Nucleus accumbens (tissue), 56 donors: ENCODE measurements at regions not wholly inside any gene's neighbourhood (a gene's known extent, or its start where the extent isn't known, plus 50 kb on each side); places are given as distances from the start of the nearest gene placed in this dataset.

Experiments used
- DNase-seq, 56 donors: peaks; one replicate each; lab custom pipeline; 2025; lab: John Stamatoyannopoulos, UW

DNA sequence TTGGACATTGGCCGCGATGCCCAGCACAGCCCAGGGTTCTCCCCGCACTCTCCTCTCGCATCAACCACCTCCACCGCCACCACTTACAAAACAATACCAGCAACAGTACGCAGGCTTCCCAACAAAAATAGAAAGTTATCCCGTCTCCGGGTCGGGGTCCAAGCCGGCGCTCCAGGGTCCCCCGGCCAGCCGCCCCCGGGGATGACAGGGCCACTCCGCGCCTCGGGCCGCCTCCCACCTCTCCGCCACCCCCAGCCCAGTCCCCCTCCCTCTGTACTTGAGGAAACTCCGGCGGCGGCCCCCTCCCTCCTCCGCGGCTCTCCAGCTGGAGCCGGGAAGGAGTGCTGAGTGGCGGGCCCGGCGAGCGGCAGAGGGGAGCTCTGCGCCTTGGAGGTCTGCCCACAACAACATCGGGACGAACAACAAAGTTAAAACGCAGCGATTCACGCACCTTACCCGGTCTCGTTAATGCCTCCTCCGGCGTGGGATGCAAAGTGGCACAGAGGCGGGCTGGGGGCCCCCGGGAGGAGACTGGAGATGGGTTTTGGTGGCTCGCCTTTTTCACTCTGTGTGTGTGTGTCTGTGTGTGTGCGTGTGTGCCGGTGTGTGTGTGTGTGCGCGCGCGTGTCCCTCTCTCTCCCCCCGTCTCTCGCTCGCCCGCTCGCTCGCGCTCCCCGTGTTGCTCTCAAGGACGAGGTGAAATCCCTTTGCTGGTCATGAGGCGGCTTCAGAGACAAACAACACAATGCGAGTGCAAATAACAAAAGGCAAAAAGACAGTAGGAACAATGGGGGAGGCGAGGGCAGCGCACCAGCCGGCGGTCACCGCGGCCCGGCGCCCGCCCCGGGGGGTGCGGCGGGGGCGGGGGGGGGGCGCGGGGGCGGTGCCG, 386.8 kb downstream of the BCAT1 start:
- peak in 42 of 56 donors; percentile 24 to 73 (median 49) for DNase-seq

DNA sequence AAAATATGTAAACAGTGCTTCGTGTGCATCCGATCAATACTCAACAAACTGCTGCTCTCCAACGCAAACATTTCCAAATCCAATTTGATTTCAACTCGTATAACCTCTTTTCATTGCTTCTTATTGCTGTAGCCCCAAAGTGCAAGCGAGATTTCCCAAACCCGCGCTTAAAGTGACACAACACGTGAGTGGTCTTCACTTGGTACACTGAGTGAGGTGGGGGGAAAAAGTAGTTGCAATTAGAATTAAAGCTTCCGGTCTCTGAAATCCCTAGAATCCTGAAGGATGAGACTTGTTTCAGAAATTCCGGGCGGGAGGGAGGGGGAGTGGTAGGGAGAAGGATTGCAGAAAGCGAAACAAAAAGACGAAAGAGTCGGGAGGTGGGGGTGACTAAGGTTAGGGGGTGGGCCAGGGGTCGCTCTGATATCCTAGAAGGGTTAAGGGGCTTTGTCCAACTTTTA, 387.5 kb downstream of the BCAT1 start:
- DNase-seq, result peak in 2 of 56 donors; percentile 32 to 45

DNA sequence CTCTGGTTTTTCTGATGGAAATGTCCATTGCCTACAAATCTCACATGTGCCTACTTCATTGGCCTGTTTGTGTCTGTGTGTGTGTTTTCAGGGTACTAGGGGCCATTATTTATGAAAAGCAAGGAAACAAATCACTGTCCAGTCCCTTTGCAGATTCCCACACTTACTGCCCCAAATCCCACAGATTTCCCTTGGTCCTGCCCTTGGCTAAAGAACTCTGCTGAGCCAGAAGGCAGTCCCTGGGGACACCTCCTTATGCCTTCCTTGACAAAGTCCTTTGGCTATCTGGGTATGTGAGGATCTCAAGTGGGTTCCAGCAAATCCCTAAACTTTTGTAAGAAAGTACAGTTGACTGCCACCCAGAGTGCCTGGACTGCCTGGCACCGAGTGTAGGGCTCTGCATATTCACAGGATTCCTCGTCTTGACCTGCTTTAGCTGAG, 388.1 kb downstream of the BCAT1 start:
- DNase-seq, result peak in 1 of 56 donors; percentile 14

DNA sequence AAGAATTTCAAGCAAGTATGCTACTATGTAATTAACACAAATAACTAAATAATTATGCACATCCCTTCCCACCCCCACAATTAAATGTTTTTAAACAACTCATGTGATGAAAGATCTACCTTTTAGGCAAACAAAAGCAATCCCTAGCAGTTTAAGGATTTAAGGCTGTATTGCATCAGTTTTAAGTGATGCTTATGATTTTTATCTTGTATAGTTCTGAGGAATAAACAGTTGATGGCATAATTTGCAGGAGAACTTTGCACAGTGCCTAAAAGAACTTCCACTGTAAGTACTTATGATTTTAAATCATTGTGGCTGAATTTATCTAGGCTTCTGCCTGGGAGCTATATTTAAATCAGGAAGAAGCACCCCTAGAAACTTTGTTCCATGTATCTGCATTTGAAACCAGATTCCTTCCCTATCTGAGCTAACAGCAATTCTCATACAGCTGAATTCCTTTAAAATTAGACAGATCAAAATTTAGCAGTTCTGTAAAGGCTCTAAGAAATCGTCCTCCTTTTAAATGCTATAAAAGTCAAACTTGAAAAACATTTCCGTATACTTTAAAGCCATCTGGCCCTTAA, 388.6 kb downstream of the BCAT1 start:
- DNase-seq, result no peak

DNA sequence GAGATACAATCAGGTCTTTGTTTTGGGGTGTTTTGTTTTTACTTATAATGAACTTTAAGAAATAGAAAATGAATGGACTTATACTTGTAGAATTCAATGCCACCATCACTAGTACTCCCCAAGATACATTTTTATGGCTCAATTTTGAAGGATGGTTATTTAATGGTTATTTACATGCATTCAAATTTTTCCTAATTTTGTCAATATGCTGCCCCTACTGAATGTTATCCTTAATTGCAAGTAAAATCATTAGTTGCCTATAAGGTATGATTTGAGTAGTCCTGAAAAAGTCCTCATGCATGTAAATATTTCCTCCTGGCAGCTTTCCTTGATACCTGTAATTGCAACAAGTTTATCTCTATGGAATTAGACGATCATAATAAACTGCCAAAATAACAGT, 391.2 kb downstream of the BCAT1 start:
- DNase-seq, result no peak

DNA sequence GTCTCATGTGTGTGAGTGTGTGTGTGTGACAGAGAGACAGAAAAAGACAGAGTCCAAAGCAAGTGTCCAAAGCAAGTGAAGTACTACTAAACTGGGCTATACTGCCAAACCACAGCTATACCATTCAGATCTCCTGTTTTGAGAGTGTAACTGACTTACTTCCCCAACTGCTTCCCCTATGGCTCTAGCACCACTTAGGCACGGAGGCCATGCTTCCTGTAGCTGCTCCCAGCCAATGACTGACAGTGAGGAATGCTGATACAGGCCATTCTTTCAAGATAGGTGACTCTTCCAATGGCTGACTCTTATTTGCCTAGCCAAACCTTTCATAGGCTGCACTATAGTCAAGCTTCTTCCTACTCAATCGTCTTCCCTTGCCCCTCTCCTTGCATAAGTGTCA, 393.2 kb downstream of the BCAT1 start:
- no peak for DNase-seq

DNA sequence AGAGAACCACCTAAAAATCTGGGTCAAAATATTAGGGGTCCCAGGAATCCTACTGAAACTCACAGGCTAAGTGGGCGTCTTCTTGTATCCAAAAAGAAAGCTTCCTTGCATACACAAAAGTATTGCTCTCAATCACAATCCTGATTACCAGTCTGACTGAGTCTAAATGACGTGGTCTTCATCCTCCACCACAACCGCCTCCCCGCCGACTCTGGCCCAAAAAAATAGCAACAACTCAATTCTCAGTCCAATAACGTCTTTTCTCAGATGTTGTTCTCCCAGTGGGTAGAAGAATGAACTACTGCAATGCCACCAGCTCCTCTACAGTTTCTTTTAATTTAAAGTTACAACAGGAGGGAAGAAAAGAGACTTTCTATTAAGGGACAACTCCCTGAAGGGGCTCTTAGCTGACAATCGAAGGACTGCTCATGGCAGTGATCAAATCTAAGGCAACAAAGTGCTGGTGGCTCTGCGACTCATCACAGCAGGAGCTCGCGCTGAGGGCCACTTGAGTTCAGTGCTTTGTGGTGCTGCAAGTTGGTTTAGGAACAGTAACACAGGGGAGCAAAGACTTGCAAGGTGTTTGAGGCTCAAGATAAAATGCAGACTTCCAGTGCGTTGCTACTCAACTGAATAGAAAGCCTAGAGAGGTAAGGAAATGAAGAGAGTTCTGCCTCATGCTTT, 394.1 kb downstream of the BCAT1 start:
- DNase-seq, result peak in 6 of 56 donors; percentile 3 to 36 (median 28)

DNA sequence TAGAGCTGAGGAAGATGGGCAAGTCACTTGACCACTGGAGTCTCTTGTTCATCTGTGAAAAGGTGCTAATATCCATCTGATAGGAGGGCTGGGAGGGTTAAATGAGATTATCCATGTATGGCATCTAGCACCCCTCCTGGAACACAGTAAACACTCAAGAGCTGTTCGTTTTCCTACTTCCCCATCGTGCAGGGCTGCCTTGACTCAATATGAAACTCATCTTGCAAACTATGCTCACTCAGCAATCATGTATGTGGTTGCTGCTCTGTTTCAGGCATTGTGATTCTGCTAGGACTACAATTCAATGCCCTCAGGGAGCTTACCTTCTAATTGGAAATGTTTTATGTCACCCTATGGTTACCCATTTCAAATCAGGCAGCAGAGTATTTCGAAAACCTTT, 395.6 kb downstream of the BCAT1 start:
- no peak for DNase-seq

DNA sequence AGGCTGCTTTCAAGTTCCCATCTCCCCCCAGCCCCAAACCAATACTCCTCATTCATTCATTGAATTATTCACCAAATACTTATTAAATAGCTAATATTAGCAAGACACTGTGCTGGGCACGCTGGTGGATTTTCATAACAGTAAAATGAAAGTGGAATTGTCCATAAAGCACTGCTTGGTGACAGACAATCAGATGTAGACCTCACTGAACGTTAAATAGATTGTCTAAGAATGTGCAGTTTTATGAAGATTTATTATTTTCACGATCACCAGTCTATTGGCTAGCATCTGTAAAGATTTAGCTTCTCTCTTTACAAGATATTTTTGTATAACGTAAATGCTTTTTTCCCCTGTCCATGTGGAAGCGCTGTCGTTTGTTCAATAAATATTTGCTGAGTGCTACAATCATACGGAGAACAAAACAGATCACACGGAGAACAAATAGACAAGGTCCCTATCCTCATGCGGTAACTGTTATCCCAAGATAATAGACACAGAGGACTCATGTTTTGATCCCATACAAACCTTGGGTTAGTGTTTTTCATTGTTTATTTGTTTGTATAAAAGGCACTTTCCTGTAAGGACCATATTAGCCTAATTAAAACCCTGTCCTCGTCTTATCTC, 397.6 kb downstream of the BCAT1 start:
- no peak for DNase-seq

DNA sequence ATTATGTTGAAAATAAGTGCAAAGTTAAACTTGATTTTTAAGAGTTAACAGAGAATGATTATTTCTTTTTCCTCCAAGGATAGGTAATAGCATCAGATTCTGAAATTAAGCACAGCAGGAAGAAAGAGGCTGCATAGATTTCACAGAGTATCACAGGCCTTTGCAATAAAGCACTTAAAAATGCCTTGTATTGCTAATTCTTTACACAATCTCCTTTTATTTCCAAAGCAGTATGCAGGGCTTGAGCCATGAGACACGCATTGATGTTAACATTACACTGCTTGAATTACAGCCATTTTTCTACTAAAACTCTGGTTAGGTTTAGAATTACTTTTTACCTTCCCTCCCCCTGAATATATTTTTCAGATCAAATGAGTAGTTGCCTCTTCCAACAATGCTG, 398.3 kb downstream of the BCAT1 start:
- no peak for DNase-seq

DNA sequence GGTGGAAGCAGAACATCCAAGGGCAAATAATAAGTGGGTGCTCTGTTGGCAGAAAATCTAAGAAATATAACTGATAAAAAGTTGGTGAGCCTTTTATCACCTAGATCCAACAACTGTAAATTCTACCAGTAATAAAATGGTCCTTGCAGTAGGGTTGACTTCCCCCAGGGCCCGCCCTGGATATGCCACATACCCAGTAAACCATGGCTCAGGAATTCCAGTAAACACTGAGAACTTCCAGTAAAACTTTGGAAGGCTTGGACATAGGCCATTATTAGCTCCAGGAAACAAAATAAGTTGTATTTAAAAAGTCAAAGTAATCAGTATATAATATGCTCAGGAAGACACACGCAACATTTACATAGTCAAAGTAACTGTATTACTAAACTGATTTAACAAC, 402.2 kb downstream of the BCAT1 start:
- no peak for DNase-seq

DNA sequence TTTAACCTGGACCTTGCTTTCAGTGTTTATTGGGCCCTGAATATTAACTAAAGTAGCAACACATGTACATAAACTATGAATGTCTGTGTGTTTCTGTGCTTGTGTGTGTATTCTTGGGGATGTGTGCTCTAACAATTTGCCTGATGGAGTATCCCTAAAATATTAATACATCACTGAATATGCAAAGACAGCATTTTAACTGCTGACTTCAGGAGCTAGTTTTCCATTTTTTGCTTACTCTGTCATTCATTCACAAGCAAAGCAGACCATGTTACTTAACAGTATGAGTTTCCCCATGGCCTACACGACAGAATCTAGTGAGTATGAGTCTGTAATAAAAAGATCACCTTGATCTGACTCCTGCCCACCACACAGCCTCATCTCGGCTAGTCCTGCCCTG, 402.8 kb downstream of the BCAT1 start:
- DNase-seq, result no peak

DNA sequence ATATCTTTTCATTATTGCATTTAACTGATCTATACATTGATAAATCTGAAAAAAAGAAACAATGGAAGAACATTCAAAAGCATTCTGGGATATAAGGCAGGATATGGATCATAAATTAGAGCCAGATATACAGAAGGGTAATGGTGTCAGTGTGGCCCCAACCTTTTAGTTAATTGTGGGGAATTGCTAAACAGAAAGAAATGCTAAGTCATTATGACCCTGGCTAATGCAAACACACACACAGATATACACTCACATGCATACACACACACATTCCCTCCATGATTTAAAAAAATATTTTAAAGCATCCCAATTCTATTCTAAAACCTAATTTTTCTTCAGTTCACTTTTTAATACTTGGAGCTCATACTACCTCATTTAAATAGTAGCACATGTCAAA, 404.5 kb downstream of the BCAT1 start:
- DNase-seq, result no peak

DNA sequence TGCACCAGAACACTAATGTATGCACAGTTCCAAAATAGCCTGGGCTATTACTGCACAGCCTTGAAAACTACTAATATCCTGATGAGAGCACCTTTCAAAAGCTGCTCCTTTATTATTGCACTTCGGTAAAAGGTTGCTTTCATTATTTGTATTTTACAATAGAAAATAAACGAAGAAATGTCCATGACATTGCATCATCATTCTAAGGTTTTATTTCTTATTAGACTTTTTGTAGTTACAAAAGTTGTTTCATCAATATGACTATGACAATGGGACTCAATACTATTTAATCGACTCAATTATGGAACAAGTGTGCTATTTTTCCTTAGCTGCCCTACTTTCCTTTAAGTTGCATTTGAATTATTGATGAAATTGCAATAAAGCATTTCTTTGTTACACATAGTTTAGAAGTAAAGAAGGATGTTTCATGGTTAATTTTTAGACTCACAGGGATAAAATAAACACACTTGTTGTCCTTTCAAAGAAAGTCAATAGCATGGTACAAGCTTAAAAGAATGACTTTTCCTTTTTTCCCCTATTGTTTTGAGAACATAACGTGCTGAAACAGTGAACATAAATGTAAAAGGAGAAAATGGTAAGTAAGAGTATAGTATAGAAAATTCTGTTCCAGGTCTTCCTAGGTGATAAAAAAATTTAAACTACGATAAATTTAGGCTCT, 407.6 kb downstream of the BCAT1 start:
- DNase-seq, result no peak

DNA sequence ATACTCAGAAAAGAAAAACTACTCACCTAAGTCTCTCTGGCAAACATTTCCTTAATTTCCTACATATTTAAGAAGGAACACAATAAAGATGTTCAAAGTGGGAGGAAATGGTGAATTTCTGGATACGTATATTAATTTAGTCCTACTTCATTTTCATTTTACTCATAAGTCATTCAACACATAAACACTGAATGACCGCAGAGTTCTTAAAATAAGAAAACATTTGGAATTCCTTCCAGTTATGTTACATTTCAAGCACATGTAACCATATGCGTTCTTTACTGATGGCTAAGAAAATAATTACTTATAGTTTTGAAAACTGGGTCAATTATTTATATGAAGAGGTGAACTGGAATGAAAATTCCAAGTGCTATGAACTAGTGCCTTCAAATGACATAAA, 409.3 kb downstream of the BCAT1 start:
- no peak for DNase-seq

DNA sequence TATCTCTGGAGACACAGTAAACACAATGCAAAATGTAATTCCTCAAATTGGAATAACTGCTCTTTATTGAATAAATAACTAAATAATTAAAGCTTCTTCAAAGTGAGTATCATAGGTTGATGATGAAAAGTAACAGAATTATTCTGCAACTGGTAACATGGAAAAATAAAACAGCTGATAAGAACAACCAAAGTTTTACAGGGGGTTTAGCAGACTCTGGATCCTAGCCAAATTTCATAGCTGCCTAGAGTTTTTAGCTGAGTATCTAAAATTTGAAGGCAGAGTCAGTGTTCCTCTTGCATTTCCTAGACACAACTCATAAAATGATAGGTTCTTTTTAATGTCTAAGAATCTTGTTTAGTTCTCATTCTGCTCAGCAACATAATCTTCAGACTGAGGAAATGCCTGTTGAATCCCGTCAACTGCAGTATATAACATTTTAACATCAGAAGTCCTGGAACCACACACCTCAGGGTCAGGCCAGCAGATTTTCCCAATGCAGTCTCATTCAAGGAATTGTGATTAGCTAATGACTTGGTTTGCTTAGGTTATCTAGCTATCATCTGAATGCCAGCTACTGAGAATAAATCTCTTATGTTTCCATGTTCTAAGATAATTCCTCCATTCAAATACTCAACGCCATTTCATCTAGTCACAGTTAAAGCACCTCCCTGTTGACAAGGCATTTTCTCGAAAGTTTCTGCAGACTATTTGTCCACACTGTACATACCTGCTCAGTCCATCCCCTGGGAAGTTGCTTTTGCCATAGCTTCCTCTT, 411.6 kb downstream of the BCAT1 start:
- DNase-seq, result no peak

DNA sequence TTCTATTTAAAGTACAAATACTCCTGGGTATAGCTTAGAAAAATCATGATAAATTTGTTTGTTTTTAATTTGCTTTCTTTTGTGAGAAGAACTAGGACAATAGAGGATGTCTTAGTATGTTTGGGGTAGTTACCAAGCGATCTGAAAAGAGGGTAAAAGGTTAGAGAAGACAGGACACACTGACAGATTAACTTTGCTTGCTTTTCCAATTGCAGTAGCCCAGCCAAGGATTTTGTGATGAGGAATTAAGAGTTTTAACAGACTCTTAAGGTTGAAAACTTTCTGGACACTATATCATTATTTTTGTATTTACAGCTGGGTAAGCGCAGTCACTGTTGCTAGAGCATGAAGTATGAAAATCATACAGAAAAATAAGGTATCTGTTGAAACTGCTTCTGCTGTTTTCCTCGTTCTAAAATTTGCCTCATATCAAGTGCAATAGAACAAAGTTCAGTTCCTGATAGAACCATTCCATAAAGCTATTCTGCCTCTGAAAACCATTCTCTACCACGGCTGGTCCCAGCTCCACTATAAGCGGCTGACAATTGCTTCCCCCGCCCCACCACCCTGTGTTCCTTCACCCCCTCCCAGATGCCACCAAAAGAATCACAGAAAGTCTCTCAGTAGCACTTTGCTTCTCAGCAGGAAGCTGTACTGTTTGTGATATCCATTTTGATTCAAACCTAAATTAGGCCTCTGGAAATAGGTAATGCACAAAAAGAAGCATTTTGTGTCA, 413.4 kb downstream of the BCAT1 start:
- no peak for DNase-seq

DNA sequence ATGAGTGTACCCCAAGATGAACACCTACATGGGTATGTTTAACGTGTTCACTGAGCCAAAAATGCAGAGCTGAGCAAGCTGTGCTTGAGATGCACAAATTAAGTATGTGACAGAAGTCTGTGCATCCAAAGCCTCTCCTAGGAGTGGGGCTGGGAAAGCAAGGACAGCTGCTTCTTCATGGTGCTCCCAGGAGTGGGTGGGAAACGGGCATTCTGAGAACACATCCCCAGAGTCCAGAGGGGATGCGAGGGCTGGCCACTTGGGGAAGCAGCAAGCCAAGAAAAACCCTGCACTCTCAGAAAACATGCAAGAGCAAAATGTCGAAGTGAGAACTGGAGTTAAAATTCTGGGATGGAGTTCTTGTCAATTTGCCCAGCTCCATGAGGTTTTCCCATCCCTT, 414.3 kb downstream of the BCAT1 start:
- peak in 6 of 56 donors; percentile 2 to 14 (median 5) for DNase-seq
